H1 (cell line): ENCODE measurements at regions not wholly inside any gene's neighbourhood (a gene's known extent, or its start where the extent isn't known, plus 50 kb on each side); places are given as distances from the start of the nearest gene placed in this dataset.

Experiments used
- CBX5 ChIP-seq: fragments of 300-800, 300-1000 bp; sonication (generic); IDR thresholded peaks from 2 replicates; pipeline ENCODE4 v1.7.1; 2016; ENCODE audit warnings: antibody characterized with exemption, low read length, low read depth
- CHD1 ChIP-seq: IDR thresholded peaks from 2 replicates; pipeline ENCODE4 v1.6.1; 2012; ENCODE audit warnings: low read depth, low read length, improper control_type of control experiment
- HDAC2 ChIP-seq, 2 experiments: fragments of 300-600 bp in 1 of 2; sonication (generic) in 1 of 2; IDR thresholded peaks; 2 replicates each; pipeline ENCODE4 v1.6.1; 2011 to 2012; ENCODE audit warnings: low read depth in 2 of 2, low read length in 2 of 2, mild to moderate bottlenecking in 2 of 2, moderate library complexity in 2 of 2, borderline replicate concordance in 1 of 2, inconsistent platforms in 1 of 2
- JUND ChIP-seq: IDR thresholded peaks from 2 replicates; pipeline ENCODE4 v1.6.1; 2011; ENCODE audit warnings: mild to moderate bottlenecking, improper control_type of control experiment, low read length
- POLR2AphosphoS5 ChIP-seq: IDR thresholded peaks from 2 replicates; pipeline ENCODE4 v1.6.1; 2011; ENCODE audit warnings: low read depth, low read length
- RFX5 ChIP-seq: IDR thresholded peaks from 2 replicates; pipeline ENCODE4 v1.6.1; 2011; ENCODE audit warnings: low read depth, low read length, improper control_type of control experiment, borderline replicate concordance
- SIN3A ChIP-seq, 2 experiments: IDR thresholded peaks in 1 of 2; conservative IDR thresholded peaks in 1 of 2; 2 replicates each; pipeline ENCODE4 v1.6.1; 2011 to 2012; ENCODE audit warnings: low read length in 2 of 2, improper control_type of control experiment in 1 of 2, low read depth in 1 of 2, mild to moderate bottlenecking in 1 of 2
- SIRT6 ChIP-seq: IDR thresholded peaks from one replicate; pipeline ENCODE4 v1.7.1; 2012; ENCODE audit warnings: low read length, inconsistent platforms
- SP2 ChIP-seq: IDR thresholded peaks from 2 replicates; pipeline ENCODE4 v1.6.1; 2012; ENCODE audit warnings: mild to moderate bottlenecking, low read length, inconsistent platforms
- TAF1 ChIP-seq: IDR thresholded peaks from 2 replicates; pipeline ENCODE4 v1.6.1; 2011; ENCODE audit warnings: mild to moderate bottlenecking, low read depth, low read length
- TAF7 ChIP-seq: optimal IDR thresholded peaks from 2 replicates; pipeline ENCODE3; 2011; ENCODE audit warnings: low read depth, mild to moderate bottlenecking, inconsistent platforms, low read length, moderate library complexity, borderline replicate concordance

- no peak for TF ChIP-seq SIN3A (conservative IDR thresholded peaks at IDR 0.05 in 1 of 2, IDR thresholded peaks at IDR 0.05 in 1 of 2; ENCODE audit: low read depth in 1 of 2, low read length in 2 of 2)
- no peak for TF ChIP-seq TAF7
- no peak for TF ChIP-seq SIRT6
- TF ChIP-seq SP2 = no peak
- TF ChIP-seq TAF1 = no peak
- TF ChIP-seq HDAC2 (IDR thresholded peaks at IDR 0.05; ENCODE audit: borderline replicate concordance in 1 of 2, low read depth in 2 of 2, low read length in 2 of 2) = no peak
- TF ChIP-seq RFX5 = no peak
- TF ChIP-seq POLR2AphosphoS5 = no peak
- TF ChIP-seq CHD1 = no peak
- TF ChIP-seq CBX5 = no peak
- no peak for TF ChIP-seq JUND
Observed at GRCh38 chr2:196492946-196493345, 146.6 kb upstream of the CCDC150 start (continued).
